Occipital lobe (tissue), 1 donor: ENCODE measurements at regions not wholly inside any gene's neighbourhood (a gene's known extent, or its start where the extent isn't known, plus 50 kb on each side); places are given as distances from the start of the nearest gene placed in this dataset.
"Not testable (repeated sequence)": the region's sequence is repeated elsewhere in the genome, so short reads cannot be mapped to it uniquely, and the experiment has no call there.

Experiments
- DNase-seq: peaks from one replicate; lab custom pipeline; 2025; lab: John Stamatoyannopoulos, UW

DNA sequence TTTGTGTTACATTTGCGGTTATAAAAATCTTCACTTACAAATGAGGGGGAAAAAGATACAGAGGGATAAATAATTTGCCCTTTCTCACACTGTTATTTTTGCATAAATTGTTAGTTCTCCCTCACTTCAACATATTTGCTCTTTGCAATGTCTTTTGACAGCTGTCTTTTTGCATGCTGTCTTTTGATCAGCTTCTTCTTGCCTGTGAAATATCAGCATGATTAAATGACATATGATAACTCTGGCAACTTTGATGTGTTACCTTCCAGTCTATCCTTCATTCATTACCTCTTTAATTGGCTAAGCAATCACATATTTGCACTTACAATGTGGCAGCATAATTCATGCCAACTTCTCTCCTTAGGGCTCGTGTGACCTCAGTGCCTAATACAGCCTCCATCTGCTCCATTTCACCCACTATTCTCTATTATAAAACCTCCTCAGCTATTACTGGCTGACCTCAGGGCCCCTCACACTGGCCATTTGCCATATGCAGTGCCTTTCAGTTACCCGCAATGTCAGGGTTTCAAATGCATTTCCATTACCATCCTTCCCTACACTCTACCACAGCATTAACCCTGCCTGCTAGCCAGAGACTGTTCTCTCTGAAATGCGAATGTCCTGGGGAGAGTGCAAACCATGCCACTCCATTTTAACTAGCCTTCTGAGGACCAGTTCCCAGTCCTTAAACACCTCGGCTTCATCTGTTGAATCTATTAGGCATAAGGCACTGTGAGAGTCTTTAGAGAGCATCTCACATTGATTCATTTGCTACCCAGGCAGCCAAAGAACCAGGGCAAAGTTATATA, 1056.6 kb upstream of the CHAC2 start:
- no peak for DNase-seq

DNA sequence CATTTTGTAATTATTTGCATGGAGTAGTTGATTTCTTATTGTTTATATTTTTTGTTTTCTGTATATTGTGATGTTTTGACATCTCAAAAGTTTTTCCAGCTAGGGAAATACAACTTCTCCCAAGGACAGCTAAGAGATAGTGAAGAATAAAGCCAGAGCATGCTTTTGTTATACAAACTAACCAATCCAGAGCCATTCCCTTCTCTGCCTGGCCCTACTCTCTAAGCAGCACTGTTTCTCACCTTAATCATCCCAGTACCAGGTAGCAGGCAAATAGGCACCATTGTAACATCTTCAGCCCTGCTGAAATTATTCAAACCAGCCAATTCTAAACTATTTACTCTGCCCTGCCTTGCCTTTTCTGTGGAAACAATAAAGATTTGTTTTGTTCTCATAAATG, 1063.4 kb upstream of the CHAC2 start:
- DNase-seq, result no peak

DNA sequence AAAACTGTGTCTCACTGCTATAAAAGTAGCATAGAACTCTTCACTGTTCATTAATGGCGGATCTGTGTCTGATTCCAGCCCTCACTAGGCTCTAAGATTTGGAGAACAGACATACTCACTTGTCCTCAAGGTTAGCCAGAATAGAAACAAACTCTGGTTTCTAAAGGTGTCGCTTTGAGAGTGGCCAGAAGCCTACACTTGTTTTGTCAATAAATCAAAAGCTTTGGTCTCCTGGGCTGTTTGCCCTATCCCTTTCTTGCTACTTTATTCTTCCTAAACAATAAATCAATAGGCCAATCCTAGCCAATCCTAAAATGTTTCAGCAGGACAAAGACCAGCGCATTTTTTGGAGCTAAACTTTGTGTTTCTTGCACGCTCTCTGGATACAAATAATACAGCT, 1064.6 kb upstream of the CHAC2 start:
- DNase-seq, result no peak

- no peak for DNase-seq
Measured at GRCh38 chr2:52698408-52698807, 1069.2 kb upstream of the CHAC2 start.

GRCh38 chr2:52697690-52698089, 1069.9 kb upstream of the CHAC2 start:
- DNase-seq, result no peak

DNA sequence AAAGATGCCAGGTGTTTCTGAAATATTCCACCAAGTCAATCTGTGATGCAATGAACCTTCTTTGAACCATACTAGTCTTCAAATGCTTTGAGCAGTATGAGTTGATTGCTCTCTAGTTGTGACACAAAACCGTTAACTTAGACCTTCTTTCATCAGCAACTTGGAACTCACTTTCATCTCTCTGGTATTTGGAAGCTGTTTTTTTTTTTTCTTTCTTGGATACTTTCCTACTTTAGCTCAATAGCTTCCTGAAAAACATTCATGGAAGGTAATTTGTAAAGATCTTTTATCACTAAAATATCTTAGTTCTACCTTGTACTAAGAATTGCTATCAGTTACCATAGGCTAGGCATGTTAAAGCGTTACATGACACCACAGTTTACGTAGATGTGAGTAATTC, 1071.9 kb upstream of the CHAC2 start:
- DNase-seq, result no peak

GRCh38 chr2:52686935-52687334, 1080.7 kb upstream of the CHAC2 start:
- DNase-seq, result no peak

- no peak for DNase-seq
Measured at GRCh38 chr2:52676056-52676455, 1091.5 kb upstream of the CHAC2 start.

DNA sequence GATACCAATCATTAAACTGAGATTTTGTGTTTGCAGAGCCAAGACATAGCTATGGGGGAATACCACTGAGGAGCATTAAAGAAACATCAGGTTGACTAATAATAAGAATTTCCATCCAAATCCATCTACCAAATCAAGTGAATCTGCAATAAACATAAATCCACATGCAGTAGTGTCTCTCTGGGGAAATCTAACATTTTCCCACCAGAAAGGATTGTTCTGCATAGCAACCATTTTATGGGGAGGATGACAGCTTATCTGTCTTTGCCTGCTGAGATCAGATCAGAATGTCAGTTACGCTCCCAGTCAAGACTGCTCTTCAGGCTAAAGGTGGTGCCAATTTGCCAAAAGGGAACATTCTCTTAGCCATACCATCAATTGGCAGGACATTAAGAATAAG, 1098.9 kb upstream of the CHAC2 start:
- no peak for DNase-seq

DNA sequence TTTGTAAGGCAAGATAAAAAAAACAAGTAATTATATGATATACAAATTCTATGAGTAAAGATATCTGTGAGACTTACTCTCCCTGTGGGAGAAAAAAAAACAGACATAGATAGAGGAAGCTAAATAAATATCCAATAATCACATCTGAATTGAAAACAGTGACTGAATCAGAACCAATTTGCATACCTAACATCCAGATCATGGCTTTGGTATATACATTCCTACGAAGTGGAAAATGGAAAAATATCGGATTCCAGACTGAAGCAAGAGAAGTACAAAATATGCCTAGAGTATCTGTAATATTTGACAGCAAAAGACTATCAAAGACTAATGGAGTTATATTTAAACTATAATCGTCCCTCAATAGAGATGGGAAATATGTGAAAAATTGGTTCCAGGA, 1108.1 kb upstream of the CHAC2 start:
- DNase-seq, result no peak

GRCh38 chr2:52658598-52658997, 1109.0 kb upstream of the CHAC2 start:
- no peak for DNase-seq

DNA sequence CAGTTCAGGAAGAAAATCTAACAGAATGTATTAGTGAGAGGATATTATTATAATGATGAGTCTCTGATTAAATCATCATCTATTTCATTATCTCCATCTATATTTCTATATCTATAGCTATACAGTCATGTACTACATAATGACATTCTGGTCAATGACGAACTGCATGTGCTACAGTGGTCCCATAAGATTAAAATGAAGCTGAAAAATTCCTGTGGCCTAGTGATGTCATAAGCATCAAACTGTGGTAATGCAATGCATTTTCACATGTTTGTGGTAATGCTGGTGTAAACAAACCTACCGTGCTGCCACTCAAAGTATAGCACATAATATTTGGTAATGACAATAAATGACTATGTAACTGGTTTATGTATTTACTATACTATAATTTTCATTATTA, 1127.9 kb upstream of the CHAC2 start:
- DNase-seq, result no peak

DNA sequence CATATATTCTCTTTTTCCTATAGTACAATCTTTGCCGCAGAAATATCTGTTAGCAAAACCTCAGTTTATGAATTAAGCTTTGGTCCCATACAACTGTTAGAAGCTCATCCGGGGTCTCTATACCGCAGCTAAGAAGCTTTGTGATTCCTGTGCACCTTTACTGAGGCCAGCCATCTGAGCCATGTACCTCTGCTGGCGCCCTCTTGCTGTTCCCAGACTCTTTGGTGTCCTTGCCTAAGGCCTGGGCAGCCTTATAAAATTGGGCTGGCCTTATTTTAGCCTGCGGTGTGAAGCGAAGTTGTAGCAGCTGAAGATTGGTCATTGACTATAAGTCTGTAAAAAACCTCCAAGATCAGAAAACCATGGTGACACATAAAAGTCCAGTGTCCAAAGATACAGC, 1135.1 kb upstream of the CHAC2 start:
- DNase-seq, result no peak

GRCh38 chr2:52629944-52630343, 1137.7 kb upstream of the CHAC2 start:
- DNase-seq, result no peak

DNA sequence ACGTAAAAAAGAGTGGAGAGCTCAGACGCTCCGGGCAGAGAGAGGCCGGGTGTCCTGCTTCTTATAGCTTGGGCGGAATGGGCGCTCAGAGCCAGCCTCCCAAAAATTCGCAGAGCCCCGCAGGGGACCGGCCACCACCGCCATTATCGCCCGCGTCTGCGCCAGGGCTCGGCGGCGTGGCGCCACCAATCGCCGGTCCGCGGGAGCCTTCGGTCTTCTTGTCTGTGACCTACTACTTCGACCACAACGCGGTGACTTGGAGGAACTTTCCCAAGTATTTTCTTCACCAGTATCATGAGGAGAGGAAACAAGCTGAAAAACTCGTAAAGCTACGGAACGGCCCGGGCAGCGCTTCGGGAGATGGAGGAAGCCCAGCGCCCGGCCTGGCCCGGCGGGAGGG, 1138.1 kb upstream of the CHAC2 start:
- DNase-seq, result no peak

GRCh38 chr2:52622266-52622665, 1145.3 kb upstream of the CHAC2 start:
- DNase-seq, result no peak

GRCh38 chr2:52613064-52613463, 1154.5 kb upstream of the CHAC2 start:
- DNase-seq, result no peak

DNA sequence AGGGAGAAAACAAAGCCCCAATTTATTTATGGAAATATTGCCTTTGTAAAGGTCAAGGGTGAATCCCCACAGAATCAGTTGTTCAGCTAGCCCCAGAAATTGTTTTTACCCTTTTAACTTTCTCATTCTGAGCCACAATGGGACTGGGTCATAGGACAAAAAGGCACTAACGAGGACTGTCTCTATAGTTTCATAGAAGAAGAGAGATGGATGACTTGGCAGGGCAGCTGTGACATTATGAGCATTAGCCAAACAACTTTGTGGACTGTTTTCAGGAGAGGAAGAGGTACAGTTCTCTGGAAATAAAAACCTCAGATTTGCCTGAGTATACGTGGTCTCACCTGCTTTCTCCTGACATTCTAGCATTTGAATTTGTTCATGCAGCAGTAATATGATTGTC, 1155.8 kb upstream of the CHAC2 start:
- DNase-seq, result no peak

DNA sequence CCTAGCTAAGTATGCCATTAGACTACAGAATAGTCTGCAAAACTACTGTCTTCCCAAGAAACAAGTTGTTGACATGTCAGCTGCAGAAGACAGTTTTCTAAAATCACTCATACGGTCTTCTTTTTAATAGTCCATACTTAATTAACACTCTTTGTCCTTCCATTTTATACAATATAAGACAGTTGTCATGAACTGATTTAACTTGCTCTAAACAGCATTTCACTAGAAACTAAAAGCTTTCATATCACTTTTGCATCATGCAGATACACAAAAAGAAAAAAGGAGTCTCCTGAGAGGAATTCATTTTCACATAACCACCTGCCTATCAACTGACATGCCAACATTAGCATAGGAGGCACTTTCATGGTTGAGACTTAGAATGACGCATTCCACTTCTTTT, 1159.6 kb upstream of the CHAC2 start:
- no peak for DNase-seq

DNA sequence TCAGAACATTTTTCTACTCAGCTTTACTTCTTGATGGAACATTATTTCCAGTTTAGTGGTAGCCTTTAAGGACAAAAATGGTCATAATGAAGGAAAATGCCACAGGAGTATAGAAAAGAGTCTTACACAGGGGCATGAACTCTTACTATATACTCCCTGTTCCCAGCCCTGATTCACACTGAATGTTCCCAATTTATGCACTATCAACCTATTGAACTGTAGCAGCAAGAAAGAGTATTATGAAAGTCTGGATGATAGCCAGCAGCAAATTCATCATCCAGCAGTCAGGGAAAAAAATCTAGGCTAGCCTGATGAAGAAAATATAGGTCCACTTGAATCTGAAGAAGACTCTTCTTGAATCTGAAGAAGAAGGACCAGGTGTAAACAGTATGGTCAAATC, 1170.3 kb upstream of the CHAC2 start:
- no peak for DNase-seq

- no peak for DNase-seq
Measured at GRCh38 chr2:52594026-52594425, 1173.6 kb upstream of the CHAC2 start.

GRCh38 chr2:52584071-52584470, 1183.5 kb upstream of the CHAC2 start:
- not testable (repeated sequence) for DNase-seq

DNA sequence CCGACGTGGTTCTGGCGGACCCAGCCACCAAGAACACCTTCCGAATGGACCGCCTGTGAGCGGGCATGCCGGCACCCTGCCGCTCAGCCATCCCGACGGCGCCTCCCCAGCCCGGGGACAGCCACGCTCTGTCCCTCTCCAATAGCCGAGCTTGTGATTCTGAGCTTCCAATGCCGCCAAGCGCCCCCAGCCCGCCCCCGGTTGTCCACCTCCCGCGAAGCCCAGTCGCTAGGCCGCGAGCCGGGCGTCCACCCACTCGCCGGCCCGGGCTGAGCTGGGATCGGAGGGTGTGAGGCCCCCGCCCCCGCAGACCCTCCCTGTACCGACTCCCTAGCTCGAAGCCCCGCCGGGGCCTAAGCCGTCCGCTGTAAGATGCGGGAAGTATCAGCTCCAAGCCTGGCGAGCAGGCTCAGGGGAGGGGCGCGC, 1195.1 kb upstream of the CHAC2 start:
- DNase-seq, result no peak
